ENCODE measurements at regions not wholly inside any gene's neighbourhood (a gene's known extent, or its start where the extent isn't known, plus 50 kb on each side); places are given as distances from the start of the nearest gene placed in this dataset.

DNA sequence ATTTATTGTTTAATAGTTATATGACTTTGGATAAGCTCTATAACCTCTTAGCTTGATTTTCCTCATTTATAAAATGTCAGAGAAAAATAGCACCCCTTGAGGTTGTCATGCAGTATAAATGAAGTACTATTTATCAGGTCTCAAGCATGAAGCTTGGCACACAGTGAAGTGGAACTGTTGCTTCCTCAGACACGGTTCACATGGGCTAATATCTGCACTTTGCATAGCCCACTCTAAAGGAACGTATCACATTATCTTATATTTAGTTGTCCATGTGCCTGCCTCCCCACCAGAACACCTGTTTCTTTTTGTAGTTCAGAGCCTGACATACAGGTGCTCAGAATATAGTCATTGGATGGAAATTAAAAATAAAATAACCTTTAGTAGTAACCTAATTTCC is 273.7 kb downstream of the SOX2 start:
- FAIRE-seq: no peak
- no peak overlapping the region for H2AFZ ChIP-seq (ENCODE audit: low read depth, low read length)
- peaks cover 2% of the 10 kb centered on the region for H3K27me3 Mint-ChIP-seq (ENCODE audit: low read depth, unreplicated experiment)
- H3K79me2 ChIP-seq (ENCODE audit: insufficient read depth, low read length): no peaks in the 10 kb centered on the region
- H3K9ac ChIP-seq (ENCODE audit: low read length): no peak overlapping the region
- no peak overlapping the region for H3K27ac Mint-ChIP-seq (ENCODE audit: unreplicated experiment)
- no peaks in the 10 kb centered on the region for H3K9me3 ChIP-seq (ENCODE audit: insufficient read depth, low read depth, low read length)
- no peak overlapping the region for H3K4me3 Mint-ChIP-seq (ENCODE audit: unreplicated experiment)
- no peaks in the 10 kb centered on the region for H3K4me1 Mint-ChIP-seq (ENCODE audit: low read depth, unreplicated experiment)
- peaks cover 7% of the 10 kb centered on the region for H3K9me3 Mint-ChIP-seq (ENCODE audit: unreplicated experiment)
- H3K4me3 ChIP-seq (ENCODE audit: insufficient read depth, low read depth, low read length): no peak overlapping the region
- H3K36me3 Mint-ChIP-seq (ENCODE audit: low read depth, unreplicated experiment): no peaks in the 10 kb centered on the region
- no peaks in the 10 kb centered on the region for H3K36me3 ChIP-seq (ENCODE audit: insufficient read depth, low read length)
- TF ChIP-seq, protein P1, sequence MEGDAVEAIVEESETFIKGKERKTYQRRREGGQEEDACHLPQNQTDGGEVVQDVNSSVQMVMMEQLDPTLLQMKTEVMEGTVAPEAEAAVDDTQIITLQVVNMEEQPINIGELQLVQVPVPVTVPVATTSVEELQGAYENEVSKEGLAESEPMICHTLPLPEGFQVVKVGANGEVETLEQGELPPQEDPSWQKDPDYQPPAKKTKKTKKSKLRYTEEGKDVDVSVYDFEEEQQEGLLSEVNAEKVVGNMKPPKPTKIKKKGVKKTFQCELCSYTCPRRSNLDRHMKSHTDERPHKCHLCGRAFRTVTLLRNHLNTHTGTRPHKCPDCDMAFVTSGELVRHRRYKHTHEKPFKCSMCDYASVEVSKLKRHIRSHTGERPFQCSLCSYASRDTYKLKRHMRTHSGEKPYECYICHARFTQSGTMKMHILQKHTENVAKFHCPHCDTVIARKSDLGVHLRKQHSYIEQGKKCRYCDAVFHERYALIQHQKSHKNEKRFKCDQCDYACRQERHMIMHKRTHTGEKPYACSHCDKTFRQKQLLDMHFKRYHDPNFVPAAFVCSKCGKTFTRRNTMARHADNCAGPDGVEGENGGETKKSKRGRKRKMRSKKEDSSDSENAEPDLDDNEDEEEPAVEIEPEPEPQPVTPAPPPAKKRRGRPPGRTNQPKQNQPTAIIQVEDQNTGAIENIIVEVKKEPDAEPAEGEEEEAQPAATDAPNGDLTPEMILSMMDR (IDR thresholded peaks at IDR 0.05; ENCODE audit: insufficient read depth, low read depth, low read length): no peak
- TF ChIP-seq EZH2 (IDR thresholded peaks at IDR 0.05; ENCODE audit: insufficient read depth, low read length): no peak
- H3K27ac ChIP-seq (ENCODE audit: low read depth, low read length): no peak overlapping the region
- DNase-seq (ENCODE audit: low read depth): no peak
- no peaks in the 10 kb centered on the region for H3K27me3 ChIP-seq (ENCODE audit: insufficient read depth, low read length)
- no peaks in the 10 kb centered on the region for H3K4me1 ChIP-seq (ENCODE audit: insufficient read depth, low read length)
- no peaks in the 10 kb centered on the region for H4K20me1 ChIP-seq (ENCODE audit: insufficient read depth, low read length)
- H3K4me2 ChIP-seq (ENCODE audit: low read length): no peak overlapping the region

DNA sequence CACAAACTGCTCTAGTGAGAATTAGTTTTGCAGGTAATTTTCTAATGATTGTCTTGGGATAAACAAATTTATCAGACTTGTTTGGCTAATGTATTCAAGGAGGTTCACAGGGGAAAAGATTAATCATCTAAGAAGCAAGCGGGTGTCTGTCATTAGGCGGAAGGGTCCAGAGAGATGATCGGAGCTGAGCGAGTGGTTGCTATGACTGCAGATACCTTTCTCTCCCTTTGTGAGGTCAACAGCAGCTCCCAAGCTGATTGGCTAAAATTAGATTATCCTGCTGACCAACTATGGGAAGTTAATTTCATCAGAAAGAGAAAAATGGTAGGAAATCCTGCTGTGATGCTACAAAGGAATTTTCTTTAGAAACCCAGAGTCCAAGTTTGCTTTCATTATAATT is 276.0 kb downstream of the SOX2 start:
- no peaks in the 10 kb centered on the region for H3K79me2 ChIP-seq (ENCODE audit: insufficient read depth, low read length)
- H3K9ac ChIP-seq (ENCODE audit: low read length): no peak overlapping the region
- H4K20me1 ChIP-seq (ENCODE audit: insufficient read depth, low read length): no peaks in the 10 kb centered on the region
- Mint-ChIP-seq H3K27me3 (ENCODE audit: low read depth, unreplicated experiment) (peaks cover 2% of the 10 kb centered on the region), H3K9me3 (ENCODE audit: unreplicated experiment) (peaks cover 4% of the 10 kb centered on the region), H3K4me3 (ENCODE audit: unreplicated experiment) (no peak overlapping the region), H3K36me3 (ENCODE audit: low read depth, unreplicated experiment) (no peaks in the 10 kb centered on the region), H3K27ac (ENCODE audit: unreplicated experiment) (no peak overlapping the region), H3K4me1 (ENCODE audit: low read depth, unreplicated experiment) (no peaks in the 10 kb centered on the region)
- H3K27ac ChIP-seq (ENCODE audit: low read depth, low read length): no peak overlapping the region
- no peaks in the 10 kb centered on the region for H3K9me3 ChIP-seq (ENCODE audit: insufficient read depth, low read depth, low read length)
- H2AFZ ChIP-seq (ENCODE audit: low read depth, low read length): no peak overlapping the region
- H3K36me3 ChIP-seq (ENCODE audit: insufficient read depth, low read length): no peaks in the 10 kb centered on the region
- TF ChIP-seq EZH2 (IDR thresholded peaks at IDR 0.05; ENCODE audit: insufficient read depth, low read length): no peak
- TF ChIP-seq, protein P1 (IDR thresholded peaks at IDR 0.05; ENCODE audit: insufficient read depth, low read depth, low read length): no peak
- H3K4me2 ChIP-seq (ENCODE audit: low read length): no peak overlapping the region
- H3K4me3 ChIP-seq (ENCODE audit: insufficient read depth, low read depth, low read length): no peak overlapping the region
- no peak for FAIRE-seq
- H3K4me1 ChIP-seq (ENCODE audit: insufficient read depth, low read length): no peaks in the 10 kb centered on the region
- DNase-seq (ENCODE audit: low read depth): no peak
- H3K27me3 ChIP-seq (ENCODE audit: insufficient read depth, low read length): no peaks in the 10 kb centered on the region

DNA sequence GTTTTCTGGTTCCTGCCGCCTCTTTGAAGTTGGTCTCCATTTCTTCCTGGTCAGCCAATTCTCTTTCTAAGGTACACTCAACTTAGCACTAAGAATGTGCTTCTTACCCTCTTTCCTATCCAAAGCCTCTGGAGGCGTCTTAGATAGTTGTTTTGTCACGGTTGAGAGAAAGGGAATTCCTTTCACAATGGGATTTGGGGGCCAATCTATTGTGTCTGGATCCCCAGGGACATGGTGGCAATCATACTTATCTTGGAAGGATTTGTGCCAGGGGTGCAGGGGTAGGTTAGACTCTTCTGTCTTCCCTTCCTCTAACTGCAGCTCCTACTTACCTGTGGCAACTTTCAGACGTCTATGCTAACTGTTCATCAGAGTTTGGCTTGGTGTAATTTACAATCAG is 287.1 kb downstream of the SOX2 start:
- Histone ChIP-seq H3K4me3 (ENCODE audit: insufficient read depth, low read depth, low read length) (no peak overlapping the region), H3K9ac (ENCODE audit: low read length) (no peak overlapping the region), H3K36me3 (ENCODE audit: insufficient read depth, low read length) (no peaks in the 10 kb centered on the region), H3K4me2 (ENCODE audit: low read length) (no peak overlapping the region), H3K27me3 (ENCODE audit: insufficient read depth, low read length) (no peaks in the 10 kb centered on the region), H3K27ac (ENCODE audit: low read depth, low read length) (no peak overlapping the region), H4K20me1 (ENCODE audit: insufficient read depth, low read length) (no peaks in the 10 kb centered on the region), H3K4me1 (ENCODE audit: insufficient read depth, low read length) (no peaks in the 10 kb centered on the region), H3K79me2 (ENCODE audit: insufficient read depth, low read length) (no peaks in the 10 kb centered on the region), H3K9me3 (ENCODE audit: insufficient read depth, low read depth, low read length) (no peaks in the 10 kb centered on the region), H2AFZ (ENCODE audit: low read depth, low read length) (no peak overlapping the region)
- peaks cover 19% of the 10 kb centered on the region for H3K27me3 Mint-ChIP-seq (ENCODE audit: low read depth, unreplicated experiment)
- no peak for TF ChIP-seq EZH2 (IDR thresholded peaks at IDR 0.05; ENCODE audit: insufficient read depth, low read length)
- TF ChIP-seq, protein P1 (IDR thresholded peaks at IDR 0.05; ENCODE audit: insufficient read depth, low read depth, low read length): no peak
- H3K27ac Mint-ChIP-seq (ENCODE audit: unreplicated experiment): no peak overlapping the region
- H3K9me3 Mint-ChIP-seq (ENCODE audit: unreplicated experiment): peaks cover 4% of the 10 kb centered on the region
- no peaks in the 10 kb centered on the region for H3K4me1 Mint-ChIP-seq (ENCODE audit: low read depth, unreplicated experiment)
- no peak overlapping the region for H3K4me3 Mint-ChIP-seq (ENCODE audit: unreplicated experiment)
- no peaks in the 10 kb centered on the region for H3K36me3 Mint-ChIP-seq (ENCODE audit: low read depth, unreplicated experiment)
- no peak for DNase-seq (ENCODE audit: low read depth)
- FAIRE-seq: no peak

Measured in astrocyte (in vitro differentiated cells and primary cell).